ENCODE measurements at regions not wholly inside any gene's neighbourhood (a gene's known extent, or its start where the extent isn't known, plus 50 kb on each side); places are given as distances from the start of the nearest gene placed in this dataset.
"Not testable (repeated sequence)": the region's sequence is repeated elsewhere in the genome, so short reads cannot be mapped to it uniquely, and the experiment has no call there.

- no peak for DNase-seq (ENCODE audit: low spot score)
- Mint-ChIP-seq H3K9me3 (ENCODE audit: low read depth) (no peaks in the 10 kb centered on the region), H3K4me3 (ENCODE audit: unreplicated experiment) (no peak overlapping the region), H3K36me3 (ENCODE audit: low read depth) (no peaks in the 10 kb centered on the region), H3K27ac (ENCODE audit: unreplicated experiment) (no peak overlapping the region), H3K4me1 (ENCODE audit: low read depth) (no peaks in the 10 kb centered on the region), H3K27me3 (ENCODE audit: low read depth) (no peaks in the 10 kb centered on the region)
- peak; percentile 19 for TF ChIP-seq CTCF (IDR thresholded peaks at IDR 0.05)
Measured at GRCh38 chr1:188715566-188715965, 1762.1 kb downstream of the BRINP3 start.

- Mint-ChIP-seq H3K27me3 (ENCODE audit: low read depth) (no peaks in the 10 kb centered on the region), H3K4me1 (ENCODE audit: low read depth) (no peaks in the 10 kb centered on the region), H3K27ac (ENCODE audit: unreplicated experiment) (no peak overlapping the region), H3K4me3 (ENCODE audit: unreplicated experiment) (no peak overlapping the region), H3K36me3 (ENCODE audit: low read depth) (no peaks in the 10 kb centered on the region), H3K9me3 (ENCODE audit: low read depth) (no peaks in the 10 kb centered on the region)
- no peak for DNase-seq (ENCODE audit: low spot score)
- TF ChIP-seq CTCF (IDR thresholded peaks at IDR 0.05), result no peak
Measured at GRCh38 chr1:188719735-188720134, 1757.9 kb downstream of the BRINP3 start.

- Mint-ChIP-seq H3K4me1 (ENCODE audit: low read depth) (no peaks in the 10 kb centered on the region), H3K27ac (ENCODE audit: unreplicated experiment) (no peak overlapping the region), H3K9me3 (ENCODE audit: low read depth) (no peaks in the 10 kb centered on the region), H3K27me3 (ENCODE audit: low read depth) (no peaks in the 10 kb centered on the region), H3K36me3 (ENCODE audit: low read depth) (no peaks in the 10 kb centered on the region), H3K4me3 (ENCODE audit: unreplicated experiment) (no peak overlapping the region)
- no peak for TF ChIP-seq CTCF (IDR thresholded peaks at IDR 0.05)
- no peak for DNase-seq (ENCODE audit: low spot score)
Measured at GRCh38 chr1:188723332-188724020, 1754.2 kb downstream of the BRINP3 start.

GRCh38 chr1:188729039-188729438 is 1748.6 kb downstream of the BRINP3 start:
- Mint-ChIP-seq H3K4me3 (ENCODE audit: unreplicated experiment) (no peak overlapping the region), H3K27me3 (ENCODE audit: low read depth) (no peaks in the 10 kb centered on the region), H3K36me3 (ENCODE audit: low read depth) (no peaks in the 10 kb centered on the region), H3K9me3 (ENCODE audit: low read depth) (no peaks in the 10 kb centered on the region), H3K27ac (ENCODE audit: unreplicated experiment) (no peak overlapping the region), H3K4me1 (ENCODE audit: low read depth) (no peaks in the 10 kb centered on the region)
- TF ChIP-seq CTCF (IDR thresholded peaks at IDR 0.05), result no peak
- no peak for DNase-seq (ENCODE audit: low spot score)

GRCh38 chr1:188735567-188735966 is 1742.1 kb downstream of the BRINP3 start:
- Mint-ChIP-seq H3K36me3 (ENCODE audit: low read depth) (no peaks in the 10 kb centered on the region), H3K9me3 (ENCODE audit: low read depth) (no peaks in the 10 kb centered on the region), H3K27me3 (ENCODE audit: low read depth) (no peaks in the 10 kb centered on the region), H3K4me1 (ENCODE audit: low read depth) (no peaks in the 10 kb centered on the region), H3K27ac (ENCODE audit: unreplicated experiment) (no peak overlapping the region), H3K4me3 (ENCODE audit: unreplicated experiment) (no peak overlapping the region)
- TF ChIP-seq CTCF (IDR thresholded peaks at IDR 0.05), result no peak
- DNase-seq (ENCODE audit: low spot score), result no peak

- H3K27me3 Mint-ChIP-seq (ENCODE audit: low read depth), result not testable (repeated sequence)
Measured at GRCh38 chr1:188749275-188749674, 1728.4 kb downstream of the BRINP3 start.

GRCh38 chr1:188752027-188752426 is 1725.6 kb downstream of the BRINP3 start:
- not testable (repeated sequence) for H3K9me3 Mint-ChIP-seq (ENCODE audit: low read depth); H3K27me3 Mint-ChIP-seq (ENCODE audit: low read depth); H3K27ac Mint-ChIP-seq (ENCODE audit: unreplicated experiment); DNase-seq (ENCODE audit: low spot score); H3K4me3 Mint-ChIP-seq (ENCODE audit: unreplicated experiment); H3K36me3 Mint-ChIP-seq (ENCODE audit: low read depth); H3K4me1 Mint-ChIP-seq (ENCODE audit: low read depth)

More at GRCh38 chr1:188749275-188749674, 1728.4 kb downstream of the BRINP3 start:
- H3K4me1 Mint-ChIP-seq (ENCODE audit: low read depth); H3K27ac Mint-ChIP-seq (ENCODE audit: unreplicated experiment); DNase-seq (ENCODE audit: low spot score); H3K4me3 Mint-ChIP-seq (ENCODE audit: unreplicated experiment); H3K9me3 Mint-ChIP-seq (ENCODE audit: low read depth); H3K36me3 Mint-ChIP-seq (ENCODE audit: low read depth): not testable (repeated sequence)

- not testable (repeated sequence) for H3K27me3 Mint-ChIP-seq (ENCODE audit: low read depth); DNase-seq (ENCODE audit: low spot score); H3K4me1 Mint-ChIP-seq (ENCODE audit: low read depth); H3K36me3 Mint-ChIP-seq (ENCODE audit: low read depth); H3K9me3 Mint-ChIP-seq (ENCODE audit: low read depth); H3K27ac Mint-ChIP-seq (ENCODE audit: unreplicated experiment)
- H3K4me3 Mint-ChIP-seq (ENCODE audit: unreplicated experiment), result peak overlapping the region; percentile 9
Measured at GRCh38 chr1:188757747-188758146, 1719.9 kb downstream of the BRINP3 start.

Measured in chondrocyte (in vitro differentiated cells).